ENCODE measurements at regions not wholly inside any gene's neighbourhood (a gene's known extent, or its start where the extent isn't known, plus 50 kb on each side); places are given as distances from the start of the nearest gene placed in this dataset.

GRCh38 chr12:76936275-76937193, 57.7 kb upstream of the CSRP2 start:
- TF ChIP-seq CTCF (IDR thresholded peaks at IDR 0.05) (no peak), TEAD4 (CRISPR knock-in tag; IDR thresholded peaks at IDR 0.05) (no peak), KAT7 (CRISPR knock-in tag; IDR thresholded peaks at IDR 0.05; ENCODE audit: borderline replicate concordance) (no peak), ZNF138 (CRISPR knock-in tag; conservative IDR thresholded peaks at IDR 0.05) (no peak), ATF3 (CRISPR knock-in tag; conservative IDR thresholded peaks at IDR 0.05) (no peak), FOXJ3 (CRISPR knock-in tag; IDR thresholded peaks at IDR 0.05; ENCODE audit: borderline replicate concordance) (no peak), MAX (CRISPR knock-in tag; IDR thresholded peaks at IDR 0.05) (no peak), JUN (CRISPR knock-in tag; IDR thresholded peaks at IDR 0.05) (no peak), SP1 (CRISPR knock-in tag; conservative IDR thresholded peaks at IDR 0.05) (no peak), E2F4 (CRISPR knock-in tag; IDR thresholded peaks at IDR 0.05; ENCODE audit: borderline replicate concordance, low read depth) (no peak), AFF4 (CRISPR knock-in tag; IDR thresholded peaks at IDR 0.05; ENCODE audit: borderline replicate concordance) (no peak), ZNF532 (CRISPR knock-in tag; IDR thresholded peaks at IDR 0.05; ENCODE audit: borderline replicate concordance) (no peak), ERG (CRISPR knock-in tag; IDR thresholded peaks at IDR 0.05) (no peak), ATF2 (CRISPR knock-in tag; IDR thresholded peaks at IDR 0.05; ENCODE audit: borderline replicate concordance, low read depth) (no peak)
